Activated CD4-positive, CD25-positive, alpha-beta regulatory T cell treated with anti-CD3 and anti-CD28 coated beads, Interleukin-2, amount 50 U/mL, for 16 hours (primary cell): ENCODE measurements at regions not wholly inside any gene's neighbourhood (a gene's known extent, or its start where the extent isn't known, plus 50 kb on each side); places are given as distances from the start of the nearest gene placed in this dataset.

Experiments used
- DNase-seq: peaks from one replicate; pipeline ENCODE4 v3.0.0-alpha.2; 2020; ENCODE audit warnings: low read depth, low spot score

- no peak for DNase-seq
Measured at GRCh38 chr5:35430381-35431162, 187.1 kb upstream of the SPEF2 start.

GRCh38 chr5:35420200-35420599, 189.9 kb upstream of the PRLR start:
- DNase-seq, result no peak

- no peak for DNase-seq
Measured at GRCh38 chr5:35417040-35417439, 186.8 kb upstream of the PRLR start.

- no peak for DNase-seq
Measured at GRCh38 chr5:35416217-35416988, 186.1 kb upstream of the PRLR start.

- DNase-seq, result no peak
Measured at GRCh38 chr5:35415309-35415708, 185.0 kb upstream of the PRLR start.

GRCh38 chr5:35409361-35409760, 179.1 kb upstream of the PRLR start:
- DNase-seq, result no peak

- DNase-seq, result no peak
Measured at GRCh38 chr5:35408146-35408545, 177.9 kb upstream of the PRLR start.

- DNase-seq, result no peak
Measured at GRCh38 chr5:35407697-35408096, 177.4 kb upstream of the PRLR start.

- no peak for DNase-seq
Measured at GRCh38 chr5:35405938-35406337, 175.7 kb upstream of the PRLR start.

GRCh38 chr5:35404701-35405100, 174.4 kb upstream of the PRLR start:
- no peak for DNase-seq

GRCh38 chr5:35393901-35394300, 163.6 kb upstream of the PRLR start:
- no peak for DNase-seq

GRCh38 chr5:35384658-35385057, 154.4 kb upstream of the PRLR start:
- DNase-seq, result no peak

GRCh38 chr5:35383041-35383440, 152.8 kb upstream of the PRLR start:
- no peak for DNase-seq

GRCh38 chr5:35377653-35378052, 147.4 kb upstream of the PRLR start:
- no peak for DNase-seq

- no peak for DNase-seq
Measured at GRCh38 chr5:35374584-35374983, 144.3 kb upstream of the PRLR start.

GRCh38 chr5:35373249-35373648, 143.0 kb upstream of the PRLR start:
- no peak for DNase-seq

- no peak for DNase-seq
Measured at GRCh38 chr5:35372482-35372881, 142.2 kb upstream of the PRLR start.

- DNase-seq, result no peak
Measured at GRCh38 chr5:35371951-35372426, 141.7 kb upstream of the PRLR start.

GRCh38 chr5:35370871-35371270, 140.6 kb upstream of the PRLR start:
- DNase-seq, result no peak

GRCh38 chr5:35369965-35370790, 139.9 kb upstream of the PRLR start:
- no peak for DNase-seq

- DNase-seq, result no peak
Measured at GRCh38 chr5:35367526-35367925, 137.2 kb upstream of the PRLR start.

GRCh38 chr5:35365758-35366157, 135.5 kb upstream of the PRLR start:
- no peak for DNase-seq
